ENCODE measurements at regions not wholly inside any gene's neighbourhood (a gene's known extent, or its start where the extent isn't known, plus 50 kb on each side); places are given as distances from the start of the nearest gene placed in this dataset.

DNA sequence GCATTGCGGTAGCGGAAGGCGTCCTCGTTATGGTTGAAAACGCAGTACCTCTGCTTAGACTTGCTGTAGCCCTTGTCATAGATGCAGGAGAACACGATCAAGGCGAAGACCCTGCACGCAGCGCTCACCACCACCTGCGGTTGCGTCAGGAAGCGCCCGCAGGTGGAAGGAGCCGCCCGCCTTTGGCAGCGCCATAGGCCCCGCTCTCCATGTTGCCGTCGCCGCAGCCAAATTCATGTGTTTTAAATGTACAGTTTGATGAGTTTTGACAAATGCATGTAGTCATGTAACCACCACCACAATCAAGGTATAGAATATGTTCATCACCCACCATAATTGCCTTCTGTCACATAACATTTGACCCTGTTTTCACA is 84.9 kb upstream of the CEP78 start:
- DNase-seq (ENCODE audit: low read depth, low spot score): no peak
- H3K9me3 ChIP-seq (ENCODE audit: control insufficient read depth, insufficient read depth, low read length): peaks cover 5% of the 10 kb centered on the region; the same call in 1 of the 2 replicates
- H3K4me3 ChIP-seq (ENCODE audit: low read depth, low read length): no peak overlapping the region
- ChIA-PET POLR2A (no interaction called here), CTCF (no interaction called here)
- H3K27me3 ChIP-seq (ENCODE audit: control insufficient read depth, insufficient read depth, low read length): no peaks in the 10 kb centered on the region
- no peak overlapping the region for H3K27ac ChIP-seq (ENCODE audit: low read depth, low read length)
- TF ChIP-seq, protein P1, sequence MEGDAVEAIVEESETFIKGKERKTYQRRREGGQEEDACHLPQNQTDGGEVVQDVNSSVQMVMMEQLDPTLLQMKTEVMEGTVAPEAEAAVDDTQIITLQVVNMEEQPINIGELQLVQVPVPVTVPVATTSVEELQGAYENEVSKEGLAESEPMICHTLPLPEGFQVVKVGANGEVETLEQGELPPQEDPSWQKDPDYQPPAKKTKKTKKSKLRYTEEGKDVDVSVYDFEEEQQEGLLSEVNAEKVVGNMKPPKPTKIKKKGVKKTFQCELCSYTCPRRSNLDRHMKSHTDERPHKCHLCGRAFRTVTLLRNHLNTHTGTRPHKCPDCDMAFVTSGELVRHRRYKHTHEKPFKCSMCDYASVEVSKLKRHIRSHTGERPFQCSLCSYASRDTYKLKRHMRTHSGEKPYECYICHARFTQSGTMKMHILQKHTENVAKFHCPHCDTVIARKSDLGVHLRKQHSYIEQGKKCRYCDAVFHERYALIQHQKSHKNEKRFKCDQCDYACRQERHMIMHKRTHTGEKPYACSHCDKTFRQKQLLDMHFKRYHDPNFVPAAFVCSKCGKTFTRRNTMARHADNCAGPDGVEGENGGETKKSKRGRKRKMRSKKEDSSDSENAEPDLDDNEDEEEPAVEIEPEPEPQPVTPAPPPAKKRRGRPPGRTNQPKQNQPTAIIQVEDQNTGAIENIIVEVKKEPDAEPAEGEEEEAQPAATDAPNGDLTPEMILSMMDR (IDR thresholded peaks at IDR 0.05; ENCODE audit: low read depth, low read length): no peak

DNA sequence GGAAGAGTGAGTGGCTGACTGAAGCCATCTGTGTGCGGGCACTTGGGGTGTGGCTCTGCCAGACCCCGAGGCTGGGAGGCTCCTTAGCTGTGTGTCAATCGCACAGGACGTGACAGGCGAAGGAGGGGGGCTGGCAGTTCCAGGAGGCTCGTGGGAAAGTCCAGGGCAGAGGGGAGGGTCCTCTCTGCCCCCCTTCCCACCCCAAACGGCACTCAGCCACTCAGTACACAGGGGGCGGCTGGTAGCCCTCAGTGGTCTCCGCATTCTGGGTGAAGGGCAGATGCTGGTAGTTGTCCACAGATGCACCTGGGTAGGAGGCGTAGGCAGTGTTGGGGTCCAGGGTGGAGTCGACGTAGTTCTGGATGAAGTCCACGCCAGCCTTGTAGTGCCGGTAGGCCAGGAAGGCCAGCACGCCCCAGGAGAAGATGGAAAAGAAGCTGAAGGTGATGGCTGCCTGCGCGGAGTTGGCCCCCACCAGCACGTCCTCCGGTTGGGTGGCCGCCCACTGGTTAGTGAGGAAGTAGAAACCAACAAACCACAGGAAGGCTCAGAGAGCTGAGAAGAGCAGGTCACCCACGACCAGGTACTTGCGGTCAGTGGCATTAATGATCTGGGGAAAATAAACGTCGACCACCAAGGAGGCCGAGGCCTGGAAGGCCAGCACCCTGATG is 85.4 kb upstream of the CEP78 start:
- DNase-seq (ENCODE audit: low read depth, low spot score): no peak
- Histone ChIP-seq H3K9me3 (ENCODE audit: control insufficient read depth, insufficient read depth, low read length) (peaks cover 5% of the 10 kb centered on the region; the same call in 1 of the 2 replicates), H3K27me3 (ENCODE audit: control insufficient read depth, insufficient read depth, low read length) (no peaks in the 10 kb centered on the region), H3K27ac (ENCODE audit: low read depth, low read length) (no peak overlapping the region), H3K4me3 (ENCODE audit: low read depth, low read length) (no peak overlapping the region)
- POLR2A ChIA-PET: no interaction called here
- CTCF ChIA-PET: no interaction called here
- TF ChIP-seq, protein P1 (IDR thresholded peaks at IDR 0.05; ENCODE audit: low read depth, low read length): no peak

DNA sequence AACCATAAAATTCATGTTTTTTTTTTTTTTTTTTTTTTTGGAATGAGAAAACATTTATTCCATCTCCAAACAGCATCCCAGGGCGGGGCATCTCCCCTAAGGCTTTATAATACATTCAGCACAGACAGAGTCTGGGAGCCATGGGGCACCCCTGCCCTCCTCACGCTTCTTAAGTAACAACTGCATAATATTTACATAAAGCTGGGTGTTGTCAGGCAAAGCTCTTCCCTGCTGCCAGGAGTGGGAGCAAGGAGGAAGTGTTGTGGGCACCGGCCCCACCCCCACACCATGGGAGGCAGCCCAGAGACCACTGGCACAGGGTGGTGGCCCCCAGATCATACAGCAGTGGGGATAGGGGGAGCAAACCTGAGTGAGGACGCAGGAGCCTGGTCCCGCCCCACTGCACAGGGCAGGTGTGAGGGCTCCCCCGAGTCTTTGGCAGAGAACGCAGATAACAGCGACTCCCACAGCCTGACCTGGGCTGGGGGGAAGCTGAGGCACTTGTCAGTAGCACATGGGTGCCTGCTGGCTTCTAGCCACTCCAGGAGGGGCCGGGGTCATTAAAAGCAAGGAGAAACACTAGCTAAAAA is 86.1 kb upstream of the CEP78 start:
- Histone ChIP-seq H3K27ac (ENCODE audit: low read depth, low read length) (no peak overlapping the region), H3K4me3 (ENCODE audit: low read depth, low read length) (no peak overlapping the region), H3K27me3 (ENCODE audit: control insufficient read depth, insufficient read depth, low read length) (no peaks in the 10 kb centered on the region), H3K9me3 (ENCODE audit: control insufficient read depth, insufficient read depth, low read length) (peaks cover 5% of the 10 kb centered on the region; the same call in 1 of the 2 replicates)
- CTCF ChIA-PET: interaction anchor here (0.6 kb wide), 1 partner anchor 221 kb away, joined by 4 read pairs; no protein-coding TSS in a partner anchor
- TF ChIP-seq, protein P1 (IDR thresholded peaks at IDR 0.05; ENCODE audit: low read depth, low read length): no peak
- POLR2A ChIA-PET: no interaction called here
- DNase-seq (ENCODE audit: low read depth, low spot score): no peak

DNA sequence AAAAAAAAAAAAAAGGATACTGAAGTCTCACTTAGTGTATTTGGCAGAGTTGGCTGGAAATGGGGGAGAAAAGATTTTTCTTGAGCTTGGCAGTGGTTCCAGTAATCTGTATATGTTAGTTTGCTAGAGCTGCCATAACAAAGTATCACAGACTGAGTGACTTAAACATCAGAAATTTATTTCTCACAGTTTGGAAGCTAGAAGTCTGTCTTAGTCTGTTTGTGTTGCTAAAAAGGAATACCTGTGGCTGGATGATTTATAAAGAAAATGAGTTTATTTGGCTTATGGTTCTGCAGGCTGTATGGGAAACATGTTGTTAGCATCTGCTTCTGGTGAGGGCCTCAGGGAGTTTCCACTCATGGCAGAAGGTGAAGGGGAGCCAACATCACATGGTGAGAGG is 89.6 kb upstream of the CEP78 start:
- no peak overlapping the region for H3K4me3 ChIP-seq (ENCODE audit: low read depth, low read length)
- POLR2A ChIA-PET: interaction anchor here (0.7 kb wide), 1 partner anchor 85 kb away, joined by 5 read pairs; no protein-coding TSS in a partner anchor
- H3K27me3 ChIP-seq (ENCODE audit: control insufficient read depth, insufficient read depth, low read length): no peaks in the 10 kb centered on the region
- CTCF ChIA-PET: interaction anchor here (0.7 kb wide), 1 partner anchor 945 kb away, joined by 3 read pairs; no protein-coding TSS in a partner anchor
- TF ChIP-seq, protein P1 (IDR thresholded peaks at IDR 0.05; ENCODE audit: low read depth, low read length): no peak
- no peak for DNase-seq (ENCODE audit: low read depth, low spot score)
- H3K27ac ChIP-seq (ENCODE audit: low read depth, low read length): no peak overlapping the region
- H3K9me3 ChIP-seq (ENCODE audit: control insufficient read depth, insufficient read depth, low read length): peaks cover 5% of the 10 kb centered on the region; the same call in 1 of the 2 replicates

DNA sequence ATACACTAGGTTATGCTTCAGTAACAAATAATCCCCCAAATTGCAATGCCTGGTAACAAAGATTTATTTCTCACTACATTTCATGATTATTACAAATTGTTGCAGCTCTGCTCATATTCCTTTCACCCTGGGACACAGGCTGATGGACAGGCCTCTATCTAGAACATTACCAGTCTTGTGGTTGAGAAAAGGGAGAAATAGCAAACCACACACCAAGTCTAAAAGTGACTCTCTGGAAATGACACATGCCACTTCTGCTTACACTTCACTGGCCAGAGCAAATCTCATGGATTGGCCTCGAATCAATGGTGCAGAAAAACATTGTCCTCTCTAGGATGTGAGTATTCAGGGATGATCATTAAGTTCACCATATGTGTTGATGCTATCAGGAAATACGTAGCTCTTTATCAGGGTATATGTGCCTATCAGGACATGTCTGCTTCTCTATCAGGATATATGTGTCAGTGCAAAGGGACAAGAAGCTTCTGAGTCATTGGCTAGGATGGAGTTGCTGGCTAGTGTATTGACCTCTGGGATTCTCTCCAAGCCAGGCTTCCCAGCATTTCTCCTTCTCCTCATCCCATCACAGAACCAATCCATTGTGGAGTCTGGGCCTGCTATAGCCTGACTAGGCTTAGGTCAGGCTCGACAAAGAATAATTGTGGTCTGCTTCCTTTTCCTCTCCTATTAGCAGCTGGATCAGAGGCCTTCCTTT is 91.1 kb upstream of the CEP78 start:
- CTCF ChIA-PET: interaction anchor here (0.8 kb wide), 1 partner anchor 224 kb away, joined by 6 read pairs; no protein-coding TSS in a partner anchor
- POLR2A ChIA-PET: no interaction called here
- Histone ChIP-seq H3K27ac (ENCODE audit: low read depth, low read length) (no peak overlapping the region), H3K4me3 (ENCODE audit: low read depth, low read length) (no peak overlapping the region), H3K9me3 (ENCODE audit: control insufficient read depth, insufficient read depth, low read length) (peaks cover 1% of the 10 kb centered on the region; the same call in 1 of the 2 replicates), H3K27me3 (ENCODE audit: control insufficient read depth, insufficient read depth, low read length) (no peaks in the 10 kb centered on the region)
- TF ChIP-seq, protein P1 (IDR thresholded peaks at IDR 0.05; ENCODE audit: low read depth, low read length): no peak
- DNase-seq (ENCODE audit: low read depth, low spot score): no peak

All from AG04450 (cell line).